ENCODE measurements at regions not wholly inside any gene's neighbourhood (a gene's known extent, or its start where the extent isn't known, plus 50 kb on each side); places are given as distances from the start of the nearest gene placed in this dataset.

- DNase-seq (ENCODE audit: low spot score) = no peak
- TF ChIP-seq CTCF (IDR thresholded peaks at IDR 0.05; ENCODE audit: extremely low read depth, insufficient read depth, missing control alignments) = no peak
- in situ Hi-C loops (cut with MboI; ENCODE audit: low pct_unique_long_range_greater_than_20kb, low sequenced_read_pairs, unreplicated experiment) = no loop called here
Observed at GRCh38 chr14:28703482-28703881, 63.1 kb upstream of the FOXG1 start.

GRCh38 chr14:28704153-28704552 is 62.4 kb upstream of the FOXG1 start:
- no peak for DNase-seq (ENCODE audit: low spot score)
- in situ Hi-C loops (cut with MboI; ENCODE audit: low pct_unique_long_range_greater_than_20kb, low sequenced_read_pairs, unreplicated experiment) = no loop called here
- no peak for TF ChIP-seq CTCF (IDR thresholded peaks at IDR 0.05; ENCODE audit: extremely low read depth, insufficient read depth, missing control alignments)

- no peak for DNase-seq (ENCODE audit: low spot score)
- in situ Hi-C loops (cut with MboI; ENCODE audit: low pct_unique_long_range_greater_than_20kb, low sequenced_read_pairs, unreplicated experiment) = no loop called here
- no peak for TF ChIP-seq CTCF (IDR thresholded peaks at IDR 0.05; ENCODE audit: extremely low read depth, insufficient read depth, missing control alignments)
Observed at GRCh38 chr14:28707814-28708213, 58.8 kb upstream of the FOXG1 start.

- DNase-seq (ENCODE audit: low spot score) = no peak
- no peak for TF ChIP-seq CTCF (IDR thresholded peaks at IDR 0.05; ENCODE audit: extremely low read depth, insufficient read depth, missing control alignments)
- in situ Hi-C loops (cut with MboI; ENCODE audit: low pct_unique_long_range_greater_than_20kb, low sequenced_read_pairs, unreplicated experiment) = no loop called here
Observed at GRCh38 chr14:28709571-28710305, 56.8 kb upstream of the FOXG1 start.
